HG03378 (cell line): ENCODE measurements at regions not wholly inside any gene's neighbourhood (a gene's known extent, or its start where the extent isn't known, plus 50 kb on each side); places are given as distances from the start of the nearest gene placed in this dataset.
"Not testable (repeated sequence)": the region's sequence is repeated elsewhere in the genome, so short reads cannot be mapped to it uniquely, and the experiment has no call there.

ENCODE experiments used
- ATAC-seq: cut with Tn5 transposase; IDR thresholded peaks from one replicate; pipeline ENCODE4 v1.9.1; 2021; ENCODE audit warnings: mild to moderate bottlenecking, moderate library complexity; ENCODE audit not compliant: unreplicated experiment

- ATAC-seq: no peak
These were observed 212.9 kb upstream of the SFSWAP start for GRCh38 chr12:131497966-131498365.

- peak; percentile 90 for ATAC-seq
These were observed 211.6 kb upstream of the SFSWAP start for GRCh38 chr12:131499160-131499863.

GRCh38 chr12:131499864-131500190 is 211.1 kb upstream of the SFSWAP start:
- ATAC-seq: peak; percentile 37

GRCh38 chr12:131500564-131500963 is 210.3 kb upstream of the SFSWAP start:
- no peak for ATAC-seq

GRCh38 chr12:131505561-131505960 is 205.3 kb upstream of the SFSWAP start:
- ATAC-seq: no peak

- ATAC-seq: no peak
These were observed 204.5 kb upstream of the SFSWAP start for GRCh38 chr12:131506426-131506825.

GRCh38 chr12:131507094-131507493 is 203.8 kb upstream of the SFSWAP start:
- no peak for ATAC-seq

GRCh38 chr12:131507881-131508280 is 203.0 kb upstream of the SFSWAP start:
- no peak for ATAC-seq

GRCh38 chr12:131509701-131510100 is 201.2 kb upstream of the SFSWAP start:
- ATAC-seq: no peak

GRCh38 chr12:131510431-131510830 is 200.5 kb upstream of the SFSWAP start:
- no peak for ATAC-seq

- ATAC-seq: peak; percentile 98
These were observed 199.5 kb upstream of the SFSWAP start for GRCh38 chr12:131511391-131511802.

- ATAC-seq: no peak
These were observed 198.9 kb upstream of the SFSWAP start for GRCh38 chr12:131511803-131512561.

- ATAC-seq: no peak
These were observed 197.3 kb upstream of the SFSWAP start for GRCh38 chr12:131513606-131514005.

GRCh38 chr12:131520553-131520952 is 190.3 kb upstream of the SFSWAP start:
- not testable (repeated sequence) for ATAC-seq

- ATAC-seq: no peak
These were observed 189.6 kb upstream of the SFSWAP start for GRCh38 chr12:131521326-131521725.

GRCh38 chr12:131525795-131526508 is 184.9 kb upstream of the SFSWAP start:
- ATAC-seq: no peak

- ATAC-seq: no peak
These were observed 183.8 kb upstream of the SFSWAP start for GRCh38 chr12:131527092-131527491.

- ATAC-seq: no peak
These were observed 183.2 kb upstream of the SFSWAP start for GRCh38 chr12:131527736-131528135.

GRCh38 chr12:131528144-131528543 is 182.7 kb upstream of the SFSWAP start:
- ATAC-seq: no peak

- ATAC-seq: no peak
These were observed 182.2 kb upstream of the SFSWAP start for GRCh38 chr12:131528667-131529066.

- ATAC-seq: no peak
These were observed 181.5 kb upstream of the SFSWAP start for GRCh38 chr12:131529196-131530040.
